Neural cell (in vitro differentiated cells): ENCODE measurements at regions not wholly inside any gene's neighbourhood (a gene's known extent, or its start where the extent isn't known, plus 50 kb on each side); places are given as distances from the start of the nearest gene placed in this dataset.

ENCODE experiments used
- H2AFZ ChIP-seq: fragments of 200-600, 300-800 bp; sonication (generic), shearing (Covaris generic); 2 replicates; pipeline ENCODE4 v1.6.0; 2014; ENCODE audit warnings: low read depth, mild to moderate bottlenecking, antibody characterized with exemption, low read length, moderate library complexity
- H3F3A ChIP-seq: fragments of 200-600 bp; shearing (Covaris generic); 2 replicates; pipeline ENCODE4 v1.6.1; 2016; ENCODE audit warnings: mild to moderate bottlenecking, moderate library complexity, mixed read lengths, antibody characterized with exemption, low read length; ENCODE audit not compliant: insufficient read depth, poor library complexity, severe bottlenecking
- H3K27ac ChIP-seq: fragments of 200-600, 300-800 bp; sonication (generic), shearing (Covaris generic); 2 replicates; pipeline ENCODE4 v1.5.1; 2014; ENCODE audit warnings: mild to moderate bottlenecking, low read length, moderate library complexity
- H3K27me3 ChIP-seq: fragments of 300-800, 200-600 bp; sonication (generic), shearing (Covaris generic); 2 replicates; pipeline ENCODE4 v1.6.0; 2014; ENCODE audit warnings: mild to moderate bottlenecking, low read depth, low read length, moderate library complexity; ENCODE audit not compliant: insufficient read depth
- H3K36me3 ChIP-seq: fragments of 300-800, 200-600 bp; sonication (generic), shearing (Covaris generic); 2 replicates; pipeline ENCODE4 v1.5.1; 2014; ENCODE audit warnings: mild to moderate bottlenecking, antibody characterized with exemption, low read length, moderate library complexity; ENCODE audit not compliant: insufficient read depth
- H3K4me2 ChIP-seq: fragments of 300-800, 200-600 bp; sonication (generic), shearing (Covaris generic); 2 replicates; pipeline ENCODE4 v1.6.0; 2014; ENCODE audit warnings: mild to moderate bottlenecking, low read length
- H3K4me3 ChIP-seq: fragments of 300-800, 200-600 bp; sonication (generic), shearing (Covaris generic); 2 replicates; pipeline ENCODE4 v1.5.1; 2014; ENCODE audit warnings: mild to moderate bottlenecking, low read length, moderate library complexity
- H3K79me2 ChIP-seq: fragments of 200-600 bp; shearing (Covaris generic); replicated peaks from 2 replicates; pipeline ENCODE4 v1.6.0; 2014; ENCODE audit warnings: mild to moderate bottlenecking, low read length, moderate library complexity; ENCODE audit not compliant: insufficient read depth
- H3K9ac ChIP-seq: fragments of 300-800, 200-600 bp; sonication (generic), shearing (Covaris generic); 2 replicates; pipeline ENCODE4 v1.6.1; 2016; ENCODE audit warnings: mild to moderate bottlenecking, low read length, mixed read lengths
- H3K9me2 ChIP-seq: fragments of 200-600 bp; shearing (Covaris generic); 2 replicates; pipeline ENCODE4 v1.6.1; 2016; ENCODE audit warnings: mild to moderate bottlenecking, low read length, mixed read lengths; ENCODE audit not compliant: insufficient read depth
- H3K9me3 ChIP-seq: fragments of 200-600, 300-800 bp; sonication (generic), shearing (Covaris generic); 2 replicates; pipeline ENCODE4 v1.6.1; 2016; ENCODE audit warnings: mild to moderate bottlenecking, mixed run types, low read length, moderate library complexity, mixed read lengths
- H4K20me1 ChIP-seq: fragments of 200-600 bp; shearing (Covaris generic); 2 replicates; pipeline ENCODE4 v1.6.1; 2016; ENCODE audit warnings: mild to moderate bottlenecking, mixed run types; ENCODE audit not compliant: insufficient read depth
- EP300 ChIP-seq: fragments of 450-650 bp; conservative IDR thresholded peaks from 2 replicates; pipeline ENCODE4 v1.6.1; 2014; ENCODE audit warnings: antibody characterized with exemption, mild to moderate bottlenecking, moderate library complexity; ENCODE audit not compliant: poor library complexity, severe bottlenecking
- EZH2 ChIP-seq: fragments of 200-600, 300-800 bp; shearing (Covaris generic), sonication (generic); IDR thresholded peaks from 2 replicates; pipeline ENCODE4 v1.6.1; 2014; ENCODE audit warnings: antibody characterized with exemption, low read length, borderline replicate concordance, mild to moderate bottlenecking; ENCODE audit not compliant: insufficient read depth, poor library complexity, severe bottlenecking
- MXI1 ChIP-seq: fragments of 450-650 bp; conservative IDR thresholded peaks from 2 replicates; pipeline ENCODE4 v1.6.1; 2014; ENCODE audit warnings: antibody characterized with exemption, mild to moderate bottlenecking; ENCODE audit not compliant: poor library complexity, severe bottlenecking
- POLR2AphosphoS5 ChIP-seq: IDR thresholded peaks from 2 replicates; pipeline ENCODE4 v1.6.1; 2012
- RAD21 ChIP-seq: fragments of 450-650 bp; conservative IDR thresholded peaks from 2 replicates; pipeline ENCODE4 v1.6.1; 2014; ENCODE audit warnings: antibody characterized with exemption, mild to moderate bottlenecking, moderate library complexity
- SMC3 ChIP-seq: fragments of 450-650 bp; conservative IDR thresholded peaks from 2 replicates; pipeline ENCODE4 v1.6.1; 2014; ENCODE audit warnings: antibody characterized with exemption, mild to moderate bottlenecking, moderate library complexity; ENCODE audit not compliant: poor library complexity
- TAF1 ChIP-seq: IDR thresholded peaks from 2 replicates; pipeline ENCODE4 v1.6.1; 2012; ENCODE audit warnings: low read depth
- TF ChIP-seq, protein P1 (sequence below): fragments of 450-650 bp; IDR thresholded peaks from 2 replicates; pipeline ENCODE4 v1.5.1; 2014; ENCODE audit warnings: antibody characterized with exemption, mild to moderate bottlenecking, moderate library complexity; ENCODE audit not compliant: poor library complexity, severe bottlenecking
- TF ChIP-seq, protein P2 (sequence below): IDR thresholded peaks from 2 replicates; pipeline ENCODE4 v1.6.1; 2012; ENCODE audit warnings: borderline replicate concordance

DNA sequence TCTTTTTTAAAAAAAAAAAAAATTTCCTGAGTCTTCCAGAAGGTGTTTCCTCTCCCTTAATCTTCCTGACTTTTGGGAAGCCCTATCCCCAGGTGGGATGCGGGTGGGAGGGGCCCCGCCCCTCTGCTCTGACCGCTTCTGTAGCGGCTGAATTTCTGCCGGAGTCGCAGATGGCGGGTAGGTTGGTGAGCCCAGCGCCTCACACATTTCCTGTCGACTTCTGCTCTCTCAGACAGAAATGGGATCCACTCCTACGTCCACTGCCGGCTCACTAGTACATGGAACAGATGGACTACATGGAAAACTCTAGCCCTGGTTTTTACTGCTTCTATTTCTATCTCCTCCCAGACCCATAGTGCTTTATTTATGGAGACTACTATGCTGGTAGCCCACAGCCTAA, 90.9 kb downstream of the NEUROD6 start:
- no peak overlapping the region for H3K27ac ChIP-seq

DNA sequence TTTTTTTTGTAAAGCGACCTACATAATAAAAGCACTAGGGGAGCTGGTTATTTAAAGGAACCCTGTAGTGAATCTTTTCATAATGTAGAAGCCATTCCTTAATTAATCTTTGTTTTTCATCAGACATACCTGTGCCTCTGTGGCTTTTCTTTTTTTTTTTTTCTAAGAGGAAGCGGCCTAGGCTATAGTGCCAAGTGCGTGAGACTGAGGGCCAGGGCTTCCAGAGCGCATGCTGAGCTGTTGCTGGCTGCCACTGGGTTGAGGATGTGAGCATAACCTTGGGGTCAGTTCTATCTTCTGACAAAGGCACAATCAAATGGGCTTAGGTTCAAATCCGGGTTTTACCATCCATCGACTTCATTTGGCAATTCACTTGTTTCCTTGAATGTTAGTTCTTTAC, 103.7 kb downstream of the NEUROD6 start:
- Histone ChIP-seq H2AFZ (no peak overlapping the region), H3F3A (no peaks in the 10 kb centered on the region), H3K9ac (no peak overlapping the region), H3K27ac (no peak overlapping the region), H3K36me3 (no peaks in the 10 kb centered on the region), H3K79me2 (no peaks in the 10 kb centered on the region), H3K27me3 (no peaks in the 10 kb centered on the region), H3K9me2 (no peaks in the 10 kb centered on the region), H3K4me2 (no peak overlapping the region), H3K4me3 (no peak overlapping the region), H4K20me1 (no peaks in the 10 kb centered on the region), H3K9me3 (no peaks in the 10 kb centered on the region)
- TF ChIP-seq MXI1 (no peak), SMC3 (no peak), POLR2AphosphoS5 (no peak), EZH2 (no peak), TAF1 (no peak), RAD21 (no peak), EP300 (no peak)
- TF ChIP-seq, protein P1, sequence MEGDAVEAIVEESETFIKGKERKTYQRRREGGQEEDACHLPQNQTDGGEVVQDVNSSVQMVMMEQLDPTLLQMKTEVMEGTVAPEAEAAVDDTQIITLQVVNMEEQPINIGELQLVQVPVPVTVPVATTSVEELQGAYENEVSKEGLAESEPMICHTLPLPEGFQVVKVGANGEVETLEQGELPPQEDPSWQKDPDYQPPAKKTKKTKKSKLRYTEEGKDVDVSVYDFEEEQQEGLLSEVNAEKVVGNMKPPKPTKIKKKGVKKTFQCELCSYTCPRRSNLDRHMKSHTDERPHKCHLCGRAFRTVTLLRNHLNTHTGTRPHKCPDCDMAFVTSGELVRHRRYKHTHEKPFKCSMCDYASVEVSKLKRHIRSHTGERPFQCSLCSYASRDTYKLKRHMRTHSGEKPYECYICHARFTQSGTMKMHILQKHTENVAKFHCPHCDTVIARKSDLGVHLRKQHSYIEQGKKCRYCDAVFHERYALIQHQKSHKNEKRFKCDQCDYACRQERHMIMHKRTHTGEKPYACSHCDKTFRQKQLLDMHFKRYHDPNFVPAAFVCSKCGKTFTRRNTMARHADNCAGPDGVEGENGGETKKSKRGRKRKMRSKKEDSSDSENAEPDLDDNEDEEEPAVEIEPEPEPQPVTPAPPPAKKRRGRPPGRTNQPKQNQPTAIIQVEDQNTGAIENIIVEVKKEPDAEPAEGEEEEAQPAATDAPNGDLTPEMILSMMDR, result no peak
- TF ChIP-seq, protein P2, sequence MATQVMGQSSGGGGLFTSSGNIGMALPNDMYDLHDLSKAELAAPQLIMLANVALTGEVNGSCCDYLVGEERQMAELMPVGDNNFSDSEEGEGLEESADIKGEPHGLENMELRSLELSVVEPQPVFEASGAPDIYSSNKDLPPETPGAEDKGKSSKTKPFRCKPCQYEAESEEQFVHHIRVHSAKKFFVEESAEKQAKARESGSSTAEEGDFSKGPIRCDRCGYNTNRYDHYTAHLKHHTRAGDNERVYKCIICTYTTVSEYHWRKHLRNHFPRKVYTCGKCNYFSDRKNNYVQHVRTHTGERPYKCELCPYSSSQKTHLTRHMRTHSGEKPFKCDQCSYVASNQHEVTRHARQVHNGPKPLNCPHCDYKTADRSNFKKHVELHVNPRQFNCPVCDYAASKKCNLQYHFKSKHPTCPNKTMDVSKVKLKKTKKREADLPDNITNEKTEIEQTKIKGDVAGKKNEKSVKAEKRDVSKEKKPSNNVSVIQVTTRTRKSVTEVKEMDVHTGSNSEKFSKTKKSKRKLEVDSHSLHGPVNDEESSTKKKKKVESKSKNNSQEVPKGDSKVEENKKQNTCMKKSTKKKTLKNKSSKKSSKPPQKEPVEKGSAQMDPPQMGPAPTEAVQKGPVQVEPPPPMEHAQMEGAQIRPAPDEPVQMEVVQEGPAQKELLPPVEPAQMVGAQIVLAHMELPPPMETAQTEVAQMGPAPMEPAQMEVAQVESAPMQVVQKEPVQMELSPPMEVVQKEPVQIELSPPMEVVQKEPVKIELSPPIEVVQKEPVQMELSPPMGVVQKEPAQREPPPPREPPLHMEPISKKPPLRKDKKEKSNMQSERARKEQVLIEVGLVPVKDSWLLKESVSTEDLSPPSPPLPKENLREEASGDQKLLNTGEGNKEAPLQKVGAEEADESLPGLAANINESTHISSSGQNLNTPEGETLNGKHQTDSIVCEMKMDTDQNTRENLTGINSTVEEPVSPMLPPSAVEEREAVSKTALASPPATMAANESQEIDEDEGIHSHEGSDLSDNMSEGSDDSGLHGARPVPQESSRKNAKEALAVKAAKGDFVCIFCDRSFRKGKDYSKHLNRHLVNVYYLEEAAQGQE, result no peak

More for the DNA sequence above, 90.9 kb downstream of the NEUROD6 start:
- Histone ChIP-seq H3K27me3 (no peaks in the 10 kb centered on the region), H3K79me2 (no peaks in the 10 kb centered on the region), H3K9me3 (no peaks in the 10 kb centered on the region), H3K9ac (no peak overlapping the region), H3K4me3 (no peak overlapping the region), H3F3A (no peaks in the 10 kb centered on the region), H3K36me3 (no peaks in the 10 kb centered on the region), H4K20me1 (no peaks in the 10 kb centered on the region), H3K9me2 (no peaks in the 10 kb centered on the region), H3K4me2 (no peak overlapping the region), H2AFZ (no peak overlapping the region)
- no peak for TF ChIP-seq MXI1
- TF ChIP-seq, protein P1, result no peak
- no peak for TF ChIP-seq RAD21
- no peak for TF ChIP-seq SMC3
- TF ChIP-seq, protein P2, result no peak
- no peak for TF ChIP-seq TAF1
- TF ChIP-seq EZH2, result no peak
- no peak for TF ChIP-seq EP300
- no peak for TF ChIP-seq POLR2AphosphoS5
